Hepatocyte (in vitro differentiated cells): ENCODE measurements at regions not wholly inside any gene's neighbourhood (a gene's known extent, or its start where the extent isn't known, plus 50 kb on each side); places are given as distances from the start of the nearest gene placed in this dataset.

Experiments used
- DNase-seq: peaks from one replicate; pipeline ENCODE4 v3.0.0-alpha.2; 2016; ENCODE audit warnings: low spot score
- H2AFZ ChIP-seq: fragments of 200-600 bp; sonication (generic); 2 replicates; pipeline ENCODE4 v1.6.0; 2016; ENCODE audit warnings: antibody characterized with exemption, mild to moderate bottlenecking
- H3K27ac ChIP-seq: fragments of 200-600 bp; sonication (generic); 2 replicates; pipeline ENCODE4 v1.5.1; 2016; ENCODE audit warnings: mild to moderate bottlenecking
- H3K27me3 ChIP-seq: fragments of 200-600 bp; sonication (generic); 2 replicates; pipeline ENCODE4 v1.6.1; 2016
- H3K36me3 ChIP-seq: fragments of 200-600 bp; sonication (generic); replicated peaks from 2 replicates; pipeline ENCODE4 v1.5.1; 2016; ENCODE audit warnings: low read depth; ENCODE audit not compliant: insufficient read depth
- H3K4me1 ChIP-seq: fragments of 200-600 bp; sonication (generic); 2 replicates; pipeline ENCODE4 v1.5.1; 2016; ENCODE audit warnings: mild to moderate bottlenecking, moderate library complexity; ENCODE audit not compliant: insufficient read depth
- H3K4me2 ChIP-seq: fragments of 200-600 bp; sonication (generic); 2 replicates; pipeline ENCODE4 v1.6.0; 2016
- H3K4me3 ChIP-seq: fragments of 200-600 bp; sonication (generic); 2 replicates; pipeline ENCODE4 v1.5.1; 2016; ENCODE audit warnings: mild to moderate bottlenecking
- H3K79me2 ChIP-seq: fragments of 200-600 bp; sonication (generic); 2 replicates; pipeline ENCODE4 v1.6.0; 2017; ENCODE audit warnings: mild to moderate bottlenecking
- H3K9me2 ChIP-seq: fragments of 200-600 bp; sonication (generic); replicated peaks from 2 replicates; pipeline ENCODE4 v1.6.0; 2017; ENCODE audit warnings: mild to moderate bottlenecking; ENCODE audit not compliant: insufficient read depth
- H3K9me3 ChIP-seq: fragments of 200-600 bp; sonication (generic); 2 replicates; pipeline ENCODE4 v1.5.1; 2016; ENCODE audit warnings: low read depth, mild to moderate bottlenecking
- H4K20me1 ChIP-seq: fragments of 200-600 bp; sonication (generic); 2 replicates; pipeline ENCODE4 v1.6.0; 2016; ENCODE audit warnings: mild to moderate bottlenecking; ENCODE audit not compliant: insufficient read depth, poor library complexity, severe bottlenecking
- EZH2 ChIP-seq: fragments of 200-600 bp; sonication (generic); IDR thresholded peaks from 2 replicates; pipeline ENCODE4 v1.6.1; 2016; ENCODE audit warnings: antibody characterized with exemption, mild to moderate bottlenecking, borderline replicate concordance
- EZH2phosphoT487 ChIP-seq: fragments of 200-600 bp; sonication (generic); IDR thresholded peaks from one replicate; pipeline ENCODE4 v1.6.1; 2018; ENCODE audit warnings: antibody characterized with exemption, mild to moderate bottlenecking, low read depth, moderate library complexity; ENCODE audit not compliant: unreplicated experiment, severe bottlenecking
- WGBS: methylation state at CpG from one replicate; pipeline ENCODE4 v1.1.6; 2016; ENCODE audit warnings: low lambda C conversion rate; ENCODE audit errors: missing lambda C conversion rate; 5-methylcytosine and 5-hydroxymethylcytosine counted together
- TF ChIP-seq, protein P1 (sequence below): fragments of 200-600 bp; sonication (generic); IDR thresholded peaks from 2 replicates; pipeline ENCODE4 v1.5.1; 2016; ENCODE audit warnings: antibody characterized with exemption, mild to moderate bottlenecking; ENCODE audit not compliant: poor library complexity

GRCh38 chrX:134137341-134137740 is 99.6 kb upstream of the CCDC160 start:
- Histone ChIP-seq H3K27me3 (no peaks in the 10 kb centered on the region), H3K4me2 (no peak overlapping the region), H3K27ac (no peak overlapping the region), H3K36me3 (no peaks in the 10 kb centered on the region), H3K4me3 (no peak overlapping the region), H2AFZ (no peak overlapping the region), H3K9me2 (no peaks in the 10 kb centered on the region), H3K4me1 (no peaks in the 10 kb centered on the region), H3K9me3 (no peaks in the 10 kb centered on the region), H3K79me2 (no peaks in the 10 kb centered on the region), H4K20me1 (no peaks in the 10 kb centered on the region)
- no peak for DNase-seq
- WGBS: 30% methylated on average over 1 of the region's 1 CpG
- TF ChIP-seq EZH2phosphoT487 (no peak), EZH2 (no peak)
- TF ChIP-seq, protein P1, sequence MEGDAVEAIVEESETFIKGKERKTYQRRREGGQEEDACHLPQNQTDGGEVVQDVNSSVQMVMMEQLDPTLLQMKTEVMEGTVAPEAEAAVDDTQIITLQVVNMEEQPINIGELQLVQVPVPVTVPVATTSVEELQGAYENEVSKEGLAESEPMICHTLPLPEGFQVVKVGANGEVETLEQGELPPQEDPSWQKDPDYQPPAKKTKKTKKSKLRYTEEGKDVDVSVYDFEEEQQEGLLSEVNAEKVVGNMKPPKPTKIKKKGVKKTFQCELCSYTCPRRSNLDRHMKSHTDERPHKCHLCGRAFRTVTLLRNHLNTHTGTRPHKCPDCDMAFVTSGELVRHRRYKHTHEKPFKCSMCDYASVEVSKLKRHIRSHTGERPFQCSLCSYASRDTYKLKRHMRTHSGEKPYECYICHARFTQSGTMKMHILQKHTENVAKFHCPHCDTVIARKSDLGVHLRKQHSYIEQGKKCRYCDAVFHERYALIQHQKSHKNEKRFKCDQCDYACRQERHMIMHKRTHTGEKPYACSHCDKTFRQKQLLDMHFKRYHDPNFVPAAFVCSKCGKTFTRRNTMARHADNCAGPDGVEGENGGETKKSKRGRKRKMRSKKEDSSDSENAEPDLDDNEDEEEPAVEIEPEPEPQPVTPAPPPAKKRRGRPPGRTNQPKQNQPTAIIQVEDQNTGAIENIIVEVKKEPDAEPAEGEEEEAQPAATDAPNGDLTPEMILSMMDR: no peak

DNA sequence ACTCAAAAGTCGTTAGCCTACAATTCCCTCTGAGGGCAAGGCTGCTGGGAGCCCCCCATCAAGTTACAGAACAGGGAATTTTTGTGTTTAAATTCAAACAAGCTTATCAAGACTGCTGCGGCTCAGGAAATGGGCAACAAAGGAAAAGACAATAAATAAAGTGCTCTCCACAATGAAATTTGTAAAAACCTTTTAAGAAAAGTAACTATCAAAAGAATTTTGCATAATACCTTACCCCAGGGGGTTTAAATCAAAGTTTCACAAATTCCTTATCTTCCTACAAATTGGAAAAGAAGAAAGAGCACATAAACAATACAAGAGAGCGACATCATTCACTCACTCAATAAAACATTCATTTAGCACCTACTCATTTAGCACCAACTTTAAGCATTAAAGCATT is 97.9 kb upstream of the CCDC160 start:
- H3K79me2 ChIP-seq: no peaks in the 10 kb centered on the region
- H3K4me2 ChIP-seq: no peak overlapping the region
- H4K20me1 ChIP-seq: no peaks in the 10 kb centered on the region
- H3K36me3 ChIP-seq: no peaks in the 10 kb centered on the region
- 38% methylated on average over 3 of the region's 3 CpGs for WGBS
- no peaks in the 10 kb centered on the region for H3K4me1 ChIP-seq
- no peak for DNase-seq
- no peak overlapping the region for H2AFZ ChIP-seq
- H3K9me3 ChIP-seq: no peaks in the 10 kb centered on the region
- H3K9me2 ChIP-seq: no peaks in the 10 kb centered on the region
- no peaks in the 10 kb centered on the region for H3K27me3 ChIP-seq
- H3K4me3 ChIP-seq: no peak overlapping the region
- no peak for TF ChIP-seq EZH2phosphoT487
- TF ChIP-seq EZH2: no peak
- TF ChIP-seq, protein P1: no peak
- no peak overlapping the region for H3K27ac ChIP-seq

DNA sequence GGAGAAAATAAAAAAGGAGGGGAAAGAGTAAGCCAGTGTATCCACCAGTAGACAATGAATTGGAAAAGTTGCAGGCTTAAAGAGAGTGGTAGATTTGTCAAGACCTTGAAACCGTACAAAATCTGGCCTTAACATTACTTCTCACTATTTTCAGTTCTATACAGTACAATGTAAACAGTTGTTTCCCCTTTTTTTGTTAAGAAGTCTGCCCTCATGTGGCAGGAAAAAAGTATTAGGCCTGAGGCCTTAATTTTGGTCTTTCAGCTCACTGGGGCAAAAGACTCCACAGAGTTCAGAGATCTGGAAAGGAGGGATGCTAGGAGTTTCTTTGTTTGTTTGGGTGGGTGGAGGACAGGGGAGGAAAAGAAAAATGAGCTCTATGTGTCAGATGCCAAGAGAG is 92.8 kb upstream of the CCDC160 start:
- Histone ChIP-seq H3K79me2 (no peaks in the 10 kb centered on the region), H4K20me1 (no peaks in the 10 kb centered on the region), H3K4me2 (no peak overlapping the region), H2AFZ (no peak overlapping the region), H3K9me2 (no peaks in the 10 kb centered on the region), H3K4me1 (no peaks in the 10 kb centered on the region), H3K9me3 (no peaks in the 10 kb centered on the region), H3K4me3 (no peak overlapping the region), H3K36me3 (no peaks in the 10 kb centered on the region), H3K27me3 (no peaks in the 10 kb centered on the region), H3K27ac (no peak overlapping the region)
- TF ChIP-seq, protein P1: peak; percentile 45
- TF ChIP-seq EZH2phosphoT487 (no peak), EZH2 (no peak)
- DNase-seq: no peak
- 40% methylated on average over 1 of the region's 1 CpG for WGBS

- DNase-seq: no peak
- WGBS: 67% methylated on average over 6 of the region's 6 CpGs
- H3K36me3 ChIP-seq: no peaks in the 10 kb centered on the region
- H2AFZ ChIP-seq: no peak overlapping the region
- no peaks in the 10 kb centered on the region for H3K4me1 ChIP-seq
- H3K4me2 ChIP-seq: no peak overlapping the region
- H3K4me3 ChIP-seq: no peak overlapping the region
- no peaks in the 10 kb centered on the region for H3K27me3 ChIP-seq
- no peaks in the 10 kb centered on the region for H3K79me2 ChIP-seq
- H3K9me3 ChIP-seq: no peaks in the 10 kb centered on the region
- TF ChIP-seq EZH2: no peak
- TF ChIP-seq EZH2phosphoT487: no peak
- TF ChIP-seq, protein P1: no peak
- H3K9me2 ChIP-seq: no peaks in the 10 kb centered on the region
- H3K27ac ChIP-seq: no peak overlapping the region
- no peaks in the 10 kb centered on the region for H4K20me1 ChIP-seq
These were observed 90.5 kb upstream of the CCDC160 start for GRCh38 chrX:134146493-134146892.
